GM12878 (cell line): ENCODE measurements at regions not wholly inside any gene's neighbourhood (a gene's known extent, or its start where the extent isn't known, plus 50 kb on each side); places are given as distances from the start of the nearest gene placed in this dataset.

Source experiments
- ATAC-seq: fragments of 200-7000 bp; cut with Tn5 transposase; 3 replicates; pipeline ENCODE4 v1.9.1; 2020; ENCODE audit warnings: mild to moderate bottlenecking, moderate library complexity
- BruUV-seq: library from RNA; stranded (reverse); fragments of 400-500 nt; replicated peaks from 2 replicates; lab custom pipeline; 2021; lab: Mats Ljungman, UMichigan
- CTCF ChIA-PET: fragments of 300-600 bp; sonication (Branson Sonifier 250); formaldehyde crosslinking; extraction: SDS; loops from one replicate; lab custom pipeline; 2021; ENCODE audit warnings: inconsistent platforms; lab: Yijun Ruan, JAX
- POLR2A ChIA-PET: fragments of 350-600 bp; formaldehyde crosslinking; extraction: SDS; loops from one replicate; lab custom pipeline; 2021; ENCODE audit warnings: inconsistent platforms; lab: Charles Lee
- RAD21 ChIA-PET: fragments of 300-600 bp; sonication (Branson Sonifier 250); formaldehyde crosslinking; loops from one replicate; lab custom pipeline; 2023; ENCODE audit warnings: antibody characterized with exemption; ENCODE audit not compliant: unreplicated experiment; lab: Charles Lee
- SMC1A ChIA-PET: fragments of 300-600 bp; sonication (Branson Sonifier 250); formaldehyde crosslinking; loops from one replicate; lab custom pipeline; 2023; ENCODE audit not compliant: unreplicated experiment, uncharacterized antibody; lab: Charles Lee
- DNase-seq: peaks from one replicate; pipeline ENCODE4 v3.0.0-alpha.2; 2011; ENCODE audit warnings: low read depth, low spot score
- FAIRE-seq: peaks from 3 replicates; lab custom pipeline; 2011; peaks lifted over from hg19 to GRCh38; lab: Jason Lieb, UNC
- H2AFZ ChIP-seq: 2 replicates; pipeline ENCODE4 v1.6.0; 2011; ENCODE audit warnings: low read depth, low read length, control low read depth; ENCODE audit not compliant: control insufficient read depth
- H3K27ac ChIP-seq: 2 replicates; pipeline ENCODE4 v1.5.1; 2011; ENCODE audit warnings: control low read depth; ENCODE audit not compliant: control insufficient read depth, insufficient read depth
- H3K27me3 ChIP-seq, 2 experiments: replicated peaks in 1 of 2; 2 replicates each; pipeline versions ENCODE4 v1.6.0 to v1.6.1; 2011; ENCODE audit warnings: low read length in 1 of 2; ENCODE audit not compliant: control insufficient read depth in 2 of 2, insufficient read depth in 2 of 2
- H3K36me3 ChIP-seq, 2 experiments: 2 replicates each; pipeline ENCODE4 v1.5.1; 2011; ENCODE audit warnings: low read length in 1 of 2; ENCODE audit not compliant: control insufficient read depth in 2 of 2, insufficient read depth in 2 of 2
- H3K4me1 ChIP-seq: 2 replicates; pipeline ENCODE4 v1.6.1; 2011; ENCODE audit warnings: mild to moderate bottlenecking, low read length, moderate library complexity, mixed read lengths; ENCODE audit not compliant: control insufficient read depth, insufficient read depth
- H3K4me2 ChIP-seq: 2 replicates; pipeline ENCODE4 v1.6.0; 2011; ENCODE audit warnings: control low read depth; ENCODE audit not compliant: control insufficient read depth, insufficient read depth
- H3K4me3 ChIP-seq: fragments of 200-600 bp; sonication (generic); 2 replicates; pipeline ENCODE4 v1.5.1; 2016
- H3K79me2 ChIP-seq: 2 replicates; pipeline ENCODE4 v1.6.0; 2011; ENCODE audit warnings: low read length; ENCODE audit not compliant: control insufficient read depth, insufficient read depth
- H3K9ac ChIP-seq: 2 replicates; pipeline ENCODE4 v1.8.0; 2011; ENCODE audit warnings: low read length, control low read depth, mixed read lengths; ENCODE audit not compliant: control insufficient read depth, insufficient read depth
- H3K9me3 ChIP-seq: replicated peaks from 3 replicates; pipeline ENCODE4 v1.5.1; 2011; ENCODE audit warnings: mild to moderate bottlenecking, low read length; ENCODE audit not compliant: control insufficient read depth, insufficient read depth
- H4K20me1 ChIP-seq: 2 replicates; pipeline ENCODE4 v1.6.0; 2011; ENCODE audit not compliant: control insufficient read depth, insufficient read depth
- ATF2 ChIP-seq: IDR thresholded peaks from 2 replicates; pipeline ENCODE4 v1.6.1; 2012; ENCODE audit warnings: low read length, inconsistent platforms
- ATF7 ChIP-seq: fragments of 450-650 bp; IDR thresholded peaks from 2 replicates; pipeline ENCODE4 v1.6.1; 2016; ENCODE audit warnings: low read depth, mild to moderate bottlenecking
- EZH2 ChIP-seq: IDR thresholded peaks from 2 replicates; pipeline ENCODE4 v1.6.1; 2012; ENCODE audit warnings: low read depth, mild to moderate bottlenecking, control low read depth, inconsistent platforms, low read length, borderline replicate concordance; ENCODE audit not compliant: control insufficient read depth
- KLF5 ChIP-seq: fragments of 450-650 bp; IDR thresholded peaks from 2 replicates; pipeline ENCODE4 v1.6.1; 2014; ENCODE audit warnings: mild to moderate bottlenecking; ENCODE audit not compliant: partially characterized antibody
- MEF2B ChIP-seq: fragments of 450-650 bp; IDR thresholded peaks from 2 replicates; pipeline ENCODE4 v1.6.1; 2018; ENCODE audit warnings: mild to moderate bottlenecking, moderate library complexity; ENCODE audit not compliant: partially characterized antibody, poor library complexity, severe bottlenecking
- MYB ChIP-seq: fragments of 150-350 bp; IDR thresholded peaks from 2 replicates; pipeline ENCODE4 v1.6.1; 2014; ENCODE audit warnings: mild to moderate bottlenecking, low read depth, low read length, borderline replicate concordance
- NR2C1 ChIP-seq: fragments of 450-650 bp; IDR thresholded peaks from 2 replicates; pipeline ENCODE4 v1.6.1; 2017; ENCODE audit warnings: antibody characterized with exemption, mild to moderate bottlenecking, moderate library complexity
- PAX5 ChIP-seq: IDR thresholded peaks from 2 replicates; pipeline ENCODE4 v1.6.1; 2011; ENCODE audit warnings: low read depth, low read length, borderline replicate concordance
- POLR2AphosphoS2 ChIP-seq: IDR thresholded peaks from 2 replicates; pipeline ENCODE4 v1.6.1; 2011; ENCODE audit warnings: low read depth, mild to moderate bottlenecking, low read length, improper control_type of control experiment, moderate library complexity
- POLR2AphosphoS5 ChIP-seq: IDR thresholded peaks from 2 replicates; pipeline ENCODE4 v1.6.1; 2011; ENCODE audit warnings: mild to moderate bottlenecking, low read length, inconsistent platforms
- RAD21 ChIP-seq: IDR thresholded peaks from 2 replicates; pipeline ENCODE4 v1.6.1; 2011; ENCODE audit warnings: mild to moderate bottlenecking, low read depth, low read length, moderate library complexity; ENCODE audit not compliant: insufficient read depth
- RBBP5 ChIP-seq: fragments of 200-600 bp; sonication (generic); conservative IDR thresholded peaks from 2 replicates; pipeline ENCODE4 v1.6.1; 2016
- RUNX3 ChIP-seq: IDR thresholded peaks from 2 replicates; pipeline ENCODE4 v1.6.1; 2012; ENCODE audit warnings: low read length, inconsistent platforms
- SMAD1 ChIP-seq: fragments of 450-650 bp; IDR thresholded peaks from 2 replicates; pipeline ENCODE4 v1.6.1; 2018; ENCODE audit warnings: mild to moderate bottlenecking, low read depth; ENCODE audit not compliant: partially characterized antibody
- SMAD5 ChIP-seq: IDR thresholded peaks from 2 replicates; pipeline ENCODE4 v1.6.1; 2016; ENCODE audit warnings: antibody characterized with exemption, low read depth
- SMARCA5 ChIP-seq: fragments of 450-650 bp; IDR thresholded peaks from 2 replicates; pipeline ENCODE4 v1.6.1; 2017; ENCODE audit warnings: mild to moderate bottlenecking
- TCF7 ChIP-seq: IDR thresholded peaks from 2 replicates; pipeline ENCODE4 v1.6.1; 2014; ENCODE audit warnings: antibody characterized with exemption, borderline replicate concordance
- ZNF207 ChIP-seq: fragments of 450-650 bp; IDR thresholded peaks from 2 replicates; pipeline ENCODE4 v1.6.1; 2014; ENCODE audit warnings: antibody characterized with exemption, mild to moderate bottlenecking, borderline replicate concordance
- WGBS: methylation state at CpG from one replicate; pipeline ENCODE4 v1.1.6; 2016; ENCODE audit warnings: low lambda C conversion rate; ENCODE audit not compliant: insufficient replicate concordance, insufficient coverage; ENCODE audit errors: missing lambda C conversion rate; 5-methylcytosine and 5-hydroxymethylcytosine counted together
- in situ Hi-C: fragments of 300-500 bp; cut with MboI; formaldehyde crosslinking; loops from 9 replicates; pipeline ENCODE4 v1.14.3; 2018; ENCODE audit warnings: mixed read lengths
- intact Hi-C: fragments of 100-400 bp; cut with micrococcal nuclease; formaldehyde crosslinking; loops from one replicate; pipeline ENCODE4 v1.14.2; 2022; ENCODE audit not compliant: unreplicated experiment

GRCh38 chr3:28186748-28187147 is 54.7 kb upstream of the CMC1 start:
- Histone ChIP-seq H2AFZ (no peak overlapping the region), H3K79me2 (no peaks in the 10 kb centered on the region), H4K20me1 (no peaks in the 10 kb centered on the region), H3K27me3 (no peaks in the 10 kb centered on the region), H3K27ac (no peak overlapping the region), H3K4me1 (no peaks in the 10 kb centered on the region), H3K4me2 (no peak overlapping the region), H3K4me3 (no peak overlapping the region), H3K9ac (no peak overlapping the region), H3K36me3 (no peaks in the 10 kb centered on the region), H3K9me3 (no peaks in the 10 kb centered on the region)
- CTCF ChIA-PET: no interaction called here
- no TSS peak for BruUV-seq
- in situ Hi-C loops: no loop called here
- FAIRE-seq (no peak), DNase-seq (no peak), ATAC-seq (no peak)
- RAD21 ChIA-PET: no interaction called here
- TF ChIP-seq ATF7 (no peak), ATF2 (no peak), SMARCA5 (no peak), NR2C1 (no peak)
- SMC1A ChIA-PET: interaction anchor here (1.0 kb wide), 1 partner anchor 8 kb away, joined by 3 read pairs; no protein-coding TSS in a partner anchor
- intact Hi-C loops: no loop called here
- POLR2A ChIA-PET: no interaction called here

GRCh38 chr3:28188686-28189085 is 52.7 kb upstream of the CMC1 start:
- DNase-seq: no peak

More at GRCh38 chr3:28188686-28189085, 52.7 kb upstream of the CMC1 start:
- ChIA-PET RAD21 (no interaction called here), SMC1A (no interaction called here), CTCF (no interaction called here), POLR2A (no interaction called here)
- TF ChIP-seq POLR2AphosphoS2: no peak
- no peak for TF ChIP-seq EZH2
- no peak for TF ChIP-seq TCF7
- no peak for TF ChIP-seq SMAD5
- TF ChIP-seq MEF2B: no peak
- TF ChIP-seq SMAD1: no peak
- TF ChIP-seq RUNX3: no peak
- TF ChIP-seq PAX5: no peak
- no peak for TF ChIP-seq RAD21
- no peak for TF ChIP-seq ZNF207
- TF ChIP-seq POLR2AphosphoS5: no peak
- no peak for TF ChIP-seq MYB
- TF ChIP-seq RBBP5: no peak
- TF ChIP-seq KLF5: no peak
- Histone ChIP-seq H3K9ac (no peak overlapping the region), H3K36me3 (no peaks in the 10 kb centered on the region), H3K4me1 (no peaks in the 10 kb centered on the region), H3K79me2 (no peaks in the 10 kb centered on the region), H2AFZ (no peak overlapping the region), H3K4me3 (no peak overlapping the region), H3K9me3 (no peaks in the 10 kb centered on the region), H3K27ac (no peak overlapping the region), H4K20me1 (no peaks in the 10 kb centered on the region), H3K4me2 (no peak overlapping the region), H3K27me3 (no peaks in the 10 kb centered on the region)
- ATAC-seq: no peak
- intact Hi-C loops (no loop called here), in situ Hi-C loops (no loop called here)
- no peak for FAIRE-seq
- 30% methylated on average over 2 of the region's 2 CpGs for WGBS
- no TSS peak for BruUV-seq
